ENCODE measurements at regions not wholly inside any gene's neighbourhood (a gene's known extent, or its start where the extent isn't known, plus 50 kb on each side); places are given as distances from the start of the nearest gene placed in this dataset.

DNA sequence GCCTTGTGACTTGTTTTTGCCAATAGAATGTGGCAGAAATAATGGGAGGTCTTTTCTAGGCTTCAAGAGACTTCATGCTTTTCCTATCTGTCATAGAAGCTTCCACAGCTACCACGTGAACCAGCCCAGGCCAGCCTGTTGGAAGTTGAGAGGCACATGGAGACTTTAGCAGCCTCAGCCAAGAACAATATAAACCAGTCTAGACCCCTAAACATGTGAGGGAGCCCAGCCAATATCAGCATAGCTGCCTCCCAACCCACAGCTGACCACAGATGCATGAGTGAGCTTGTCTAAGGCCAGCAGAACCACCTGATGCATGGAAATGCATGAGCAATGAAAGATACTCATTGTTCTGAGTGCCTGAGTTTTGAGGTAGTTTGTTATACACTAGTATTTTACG lies 540.7 kb upstream of the BTBD3 start:
- TF ChIP-seq, protein P1, sequence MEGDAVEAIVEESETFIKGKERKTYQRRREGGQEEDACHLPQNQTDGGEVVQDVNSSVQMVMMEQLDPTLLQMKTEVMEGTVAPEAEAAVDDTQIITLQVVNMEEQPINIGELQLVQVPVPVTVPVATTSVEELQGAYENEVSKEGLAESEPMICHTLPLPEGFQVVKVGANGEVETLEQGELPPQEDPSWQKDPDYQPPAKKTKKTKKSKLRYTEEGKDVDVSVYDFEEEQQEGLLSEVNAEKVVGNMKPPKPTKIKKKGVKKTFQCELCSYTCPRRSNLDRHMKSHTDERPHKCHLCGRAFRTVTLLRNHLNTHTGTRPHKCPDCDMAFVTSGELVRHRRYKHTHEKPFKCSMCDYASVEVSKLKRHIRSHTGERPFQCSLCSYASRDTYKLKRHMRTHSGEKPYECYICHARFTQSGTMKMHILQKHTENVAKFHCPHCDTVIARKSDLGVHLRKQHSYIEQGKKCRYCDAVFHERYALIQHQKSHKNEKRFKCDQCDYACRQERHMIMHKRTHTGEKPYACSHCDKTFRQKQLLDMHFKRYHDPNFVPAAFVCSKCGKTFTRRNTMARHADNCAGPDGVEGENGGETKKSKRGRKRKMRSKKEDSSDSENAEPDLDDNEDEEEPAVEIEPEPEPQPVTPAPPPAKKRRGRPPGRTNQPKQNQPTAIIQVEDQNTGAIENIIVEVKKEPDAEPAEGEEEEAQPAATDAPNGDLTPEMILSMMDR (IDR thresholded peaks at IDR 0.05; ENCODE audit: control insufficient read depth, extremely low read depth, insufficient read depth): no peak
- no peak overlapping the region for H3K4me3 ChIP-seq (ENCODE audit: low read depth, low read length)
- DNase-seq (ENCODE audit: low read depth): no peak

DNA sequence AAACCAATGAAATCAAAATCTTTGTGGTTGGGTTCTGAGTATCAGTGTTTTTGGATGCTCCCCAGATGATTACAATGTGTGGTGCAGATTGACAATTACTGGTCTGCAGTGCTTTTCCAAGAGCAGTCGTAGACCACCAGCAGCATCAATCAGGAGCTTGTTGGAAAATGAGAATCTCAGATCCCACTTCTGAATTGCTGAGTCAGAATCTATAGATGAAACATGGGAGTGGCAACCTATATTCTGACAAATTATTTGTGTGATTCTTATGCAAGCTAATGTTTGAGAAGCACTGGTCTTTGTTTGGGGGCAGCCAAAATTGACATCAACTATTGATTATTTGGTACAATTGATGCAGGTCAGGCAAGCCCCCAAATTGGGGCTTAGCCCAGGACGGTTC lies 539.9 kb upstream of the BTBD3 start:
- no peak for DNase-seq (ENCODE audit: low read depth)
- TF ChIP-seq, protein P1 (IDR thresholded peaks at IDR 0.05; ENCODE audit: control insufficient read depth, extremely low read depth, insufficient read depth): no peak

DNA sequence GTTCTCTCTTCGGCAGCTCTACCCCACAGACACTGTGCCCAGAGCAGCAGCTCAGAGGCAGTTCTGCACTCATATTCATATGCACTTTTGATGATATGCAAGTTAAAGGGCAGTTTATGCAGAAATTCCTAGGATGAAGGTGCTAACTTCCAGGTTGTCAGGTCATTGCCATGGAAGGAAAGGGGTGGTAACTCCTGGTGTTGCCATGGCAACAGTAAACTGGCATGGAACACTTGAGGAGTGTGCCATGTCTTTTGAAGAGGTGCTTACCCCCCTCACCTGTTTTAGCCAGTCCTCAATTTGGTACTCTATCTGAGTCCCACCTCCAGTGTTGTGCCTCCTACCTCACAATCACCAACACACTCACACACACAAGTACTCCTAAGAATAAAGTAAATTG lies 539.4 kb upstream of the BTBD3 start:
- TF ChIP-seq, protein P1 (IDR thresholded peaks at IDR 0.05; ENCODE audit: control insufficient read depth, extremely low read depth, insufficient read depth): no peak
- no peak for DNase-seq (ENCODE audit: low read depth)
- no peak overlapping the region for H3K4me3 ChIP-seq (ENCODE audit: low read depth, low read length)

More for the DNA sequence above, 539.9 kb upstream of the BTBD3 start:
- no peak overlapping the region for H3K4me3 ChIP-seq (ENCODE audit: low read depth, low read length)

DNA sequence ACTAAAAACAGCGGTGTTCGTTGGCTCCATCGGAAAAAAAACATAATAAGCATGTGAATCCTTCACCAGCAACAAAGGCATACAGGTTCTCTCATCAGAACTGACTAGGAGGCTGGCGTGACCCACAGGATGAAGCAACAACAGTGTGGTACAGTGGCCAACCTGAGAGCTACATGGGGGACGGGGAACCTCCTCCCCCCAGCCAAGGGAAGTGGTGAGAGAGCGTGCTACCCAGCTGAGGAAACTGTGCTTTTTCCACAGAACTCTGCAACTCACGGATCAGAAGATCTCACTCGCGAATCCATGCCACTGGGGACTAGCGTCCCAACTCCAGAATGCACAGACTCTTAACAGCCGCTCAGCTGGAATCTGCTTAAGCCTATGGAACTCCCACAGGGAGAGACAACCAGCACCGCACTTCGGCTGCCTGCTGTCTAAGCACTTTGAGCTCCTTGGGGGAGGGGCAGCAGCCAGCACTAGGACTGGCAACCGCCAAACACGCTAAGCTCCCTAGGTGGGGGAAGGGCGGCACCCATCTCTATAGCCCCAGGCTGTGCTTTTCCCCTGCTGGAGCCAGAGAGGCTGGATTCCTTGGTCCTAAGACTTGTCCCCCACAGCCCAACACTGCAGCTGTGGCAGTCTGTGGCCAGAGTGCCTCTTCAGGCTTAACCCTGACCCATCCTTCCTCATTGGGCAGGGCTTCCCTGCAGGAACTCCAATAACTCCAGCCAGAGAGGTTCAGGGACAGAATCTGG lies 538.3 kb upstream of the BTBD3 start:
- DNase-seq (ENCODE audit: low read depth): no peak
- TF ChIP-seq, protein P1 (IDR thresholded peaks at IDR 0.05; ENCODE audit: control insufficient read depth, extremely low read depth, insufficient read depth): no peak
- H3K4me3 ChIP-seq (ENCODE audit: low read depth, low read length): no peak overlapping the region

DNA sequence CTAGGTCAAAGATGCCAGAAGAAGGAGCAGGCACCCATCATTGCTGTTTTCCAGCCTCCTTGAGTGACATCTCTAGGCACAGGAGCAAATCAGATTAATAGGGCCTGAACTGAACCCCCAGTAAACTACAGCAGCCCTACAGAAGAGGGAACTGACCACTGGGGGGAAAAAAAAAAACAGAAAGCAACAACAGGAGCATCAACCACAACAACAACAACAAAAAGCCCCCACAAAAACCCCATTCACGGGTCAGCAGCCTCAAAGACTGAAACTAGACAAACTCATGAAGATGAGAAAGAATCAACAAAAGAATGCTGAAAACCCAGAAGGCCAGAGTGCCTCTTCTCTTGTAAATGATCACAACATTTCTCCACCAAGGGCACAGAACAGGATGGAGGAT lies 537.4 kb upstream of the BTBD3 start:
- TF ChIP-seq, protein P1 (IDR thresholded peaks at IDR 0.05; ENCODE audit: control insufficient read depth, extremely low read depth, insufficient read depth): no peak
- no peak for DNase-seq (ENCODE audit: low read depth)
- no peak overlapping the region for H3K4me3 ChIP-seq (ENCODE audit: low read depth, low read length)

DNA sequence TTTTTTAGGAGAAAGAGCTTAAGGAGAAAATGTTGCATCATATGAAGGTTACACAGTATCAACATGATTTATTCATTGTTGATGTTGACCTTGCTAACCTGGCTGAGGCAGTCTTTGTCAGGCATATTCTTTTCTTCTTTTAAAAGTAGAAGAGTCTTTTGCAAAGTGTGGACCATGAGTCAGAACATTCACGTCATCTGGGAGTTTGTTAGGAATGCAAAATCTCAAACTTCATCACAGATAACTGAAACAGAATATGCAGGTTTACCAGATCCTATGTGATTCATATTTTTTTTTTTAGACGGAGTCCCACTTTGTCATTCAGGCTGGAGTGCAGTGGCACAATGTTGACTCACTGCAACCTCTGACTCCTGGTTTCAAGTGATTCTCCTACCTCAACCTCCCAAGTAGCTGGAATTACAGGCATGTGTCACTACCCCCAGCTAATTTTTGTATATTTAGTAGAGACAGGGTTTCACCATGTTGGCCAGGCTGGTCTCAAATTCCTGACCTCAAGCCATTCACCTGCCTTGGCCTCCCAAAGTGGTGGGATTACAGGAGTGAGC lies 530.4 kb upstream of the BTBD3 start:
- DNase-seq (ENCODE audit: low read depth): no peak
- TF ChIP-seq, protein P1 (IDR thresholded peaks at IDR 0.05; ENCODE audit: control insufficient read depth, extremely low read depth, insufficient read depth): no peak
- H3K4me3 ChIP-seq (ENCODE audit: low read depth, low read length): no peak overlapping the region

DNA sequence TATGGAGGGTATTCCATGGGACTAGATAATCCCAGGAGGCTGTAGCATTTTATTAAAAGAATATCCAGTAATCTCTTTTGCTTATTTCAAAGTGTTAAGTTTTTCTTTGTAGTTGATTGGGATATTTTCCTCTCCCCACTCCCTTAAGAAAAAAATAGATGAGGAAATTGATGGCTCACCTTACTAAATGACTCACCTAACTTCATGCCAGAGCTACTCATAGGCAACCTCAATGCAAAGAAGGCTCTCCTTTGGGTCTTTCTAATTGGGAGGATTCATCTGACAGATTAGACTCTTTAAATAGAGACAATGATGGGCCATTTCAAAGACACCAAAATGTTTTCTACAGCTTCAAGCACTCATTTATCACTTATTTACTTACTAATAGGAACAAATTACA lies 528.5 kb upstream of the BTBD3 start:
- TF ChIP-seq, protein P1 (IDR thresholded peaks at IDR 0.05; ENCODE audit: control insufficient read depth, extremely low read depth, insufficient read depth): no peak
- no peak for DNase-seq (ENCODE audit: low read depth)
- no peak overlapping the region for H3K4me3 ChIP-seq (ENCODE audit: low read depth, low read length)

Data from LNCaP clone FGC (cell line).